Endodermal cell (in vitro differentiated cells): ENCODE measurements at regions not wholly inside any gene's neighbourhood (a gene's known extent, or its start where the extent isn't known, plus 50 kb on each side); places are given as distances from the start of the nearest gene placed in this dataset.
"Not testable (repeated sequence)": the region's sequence is repeated elsewhere in the genome, so short reads cannot be mapped to it uniquely, and the experiment has no call there.

Experiments used
- DNase-seq: peaks from one replicate; pipeline ENCODE4 v3.0.0-alpha.2; 2017
- H3K27ac ChIP-seq: 2 replicates; pipeline ENCODE4 v1.5.1; 2013; ENCODE audit warnings: mild to moderate bottlenecking, low read depth, low read length, moderate library complexity
- H3K27me3 ChIP-seq: 2 replicates; pipeline ENCODE4 v1.6.1; 2013; ENCODE audit warnings: mild to moderate bottlenecking, low read length, moderate library complexity; ENCODE audit not compliant: insufficient read depth, control insufficient read depth, poor library complexity, severe bottlenecking
- H3K36me3 ChIP-seq: 2 replicates; pipeline ENCODE4 v1.7.0; 2013; ENCODE audit warnings: mild to moderate bottlenecking, low read length, moderate library complexity; ENCODE audit not compliant: control insufficient read depth, insufficient read depth
- H3K4me1 ChIP-seq: one replicate; pipeline ENCODE4 v1.7.0; 2013; ENCODE audit warnings: low read length; ENCODE audit not compliant: control insufficient read depth, insufficient read depth
- H3K4me3 ChIP-seq: 2 replicates; pipeline ENCODE4 v1.5.1; 2013; ENCODE audit warnings: mild to moderate bottlenecking, low read length, moderate library complexity
- H3K9ac ChIP-seq: 2 replicates; pipeline ENCODE4 v1.6.1; 2013; ENCODE audit warnings: mild to moderate bottlenecking, low read length, moderate library complexity; ENCODE audit not compliant: poor library complexity, severe bottlenecking; ENCODE audit errors: extremely low read depth
- H3K9me3 ChIP-seq: 2 replicates; pipeline ENCODE4 v1.6.1; 2013; ENCODE audit warnings: mild to moderate bottlenecking, low read length, moderate library complexity; ENCODE audit not compliant: control insufficient read depth
- H3K27ac Mint-ChIP-seq: 2 replicates; pipeline ENCODE4 v1.8.0; 2020; ENCODE audit warnings: mixed read lengths
- H3K27me3 Mint-ChIP-seq: 2 replicates; pipeline ENCODE4 v1.8.0; 2021; ENCODE audit warnings: mild to moderate bottlenecking, mixed read lengths; ENCODE audit not compliant: insufficient read depth
- H3K36me3 Mint-ChIP-seq: 2 replicates; pipeline ENCODE4 v1.8.0; 2020; ENCODE audit warnings: low read depth, mixed read lengths
- H3K4me1 Mint-ChIP-seq: 2 replicates; pipeline ENCODE4 v1.8.0; 2020; ENCODE audit warnings: mixed read lengths
- H3K4me3 Mint-ChIP-seq: 2 replicates; pipeline ENCODE4 v1.8.0; 2020; ENCODE audit warnings: mild to moderate bottlenecking, moderate library complexity, mixed read lengths
- H3K9me3 Mint-ChIP-seq: 2 replicates; pipeline ENCODE4 v1.8.0; 2020; ENCODE audit warnings: mild to moderate bottlenecking, mixed read lengths
- WGBS, 2 experiments: methylation state at CpG; one replicate each; pipeline versions ENCODE4 v1.1.5 to v1.1.7; 2013; ENCODE audit warnings: missing lambda C conversion rate in 2 of 2, mixed read lengths in 1 of 2; ENCODE audit not compliant: insufficient coverage in 1 of 2, insufficient read length in 1 of 2; 5-methylcytosine and 5-hydroxymethylcytosine counted together
- TF ChIP-seq, protein P1 (sequence below): fragments of 200-600 bp; sonication (generic); conservative IDR thresholded peaks from 2 replicates; pipeline ENCODE4 v1.5.0; 2021; ENCODE audit warnings: antibody characterized with exemption, mild to moderate bottlenecking

DNA sequence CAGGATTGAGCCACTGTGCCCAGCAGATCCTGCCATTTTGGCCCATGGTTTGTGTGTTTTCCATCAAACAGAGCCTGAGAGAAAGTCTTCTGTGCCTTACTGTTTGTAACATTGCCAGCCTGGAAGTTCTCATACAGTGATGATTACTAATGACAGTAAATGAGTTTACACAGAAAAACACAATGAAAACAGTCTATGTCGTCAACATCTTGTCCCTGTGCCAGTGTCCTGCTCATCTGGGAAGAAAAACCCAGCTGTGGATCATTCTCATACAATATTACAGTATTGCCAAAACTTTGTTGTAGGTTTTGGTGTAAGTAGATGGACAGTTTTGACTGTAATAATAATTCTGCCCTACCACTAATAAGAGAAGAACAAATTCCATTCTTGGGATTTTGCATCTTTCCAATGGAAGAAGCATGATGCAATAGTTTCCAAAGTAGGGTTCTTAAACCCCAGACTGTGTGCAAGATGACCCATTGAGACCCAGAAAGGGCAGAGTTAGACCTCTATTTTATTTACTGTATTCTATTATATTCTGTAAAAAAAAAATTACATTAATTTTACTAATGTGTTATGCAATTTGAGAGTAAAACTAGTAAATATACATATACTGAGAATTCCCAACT, 135.0 kb upstream of the JARID2 start:
- H3K4me1 ChIP-seq: peaks cover 2% of the 10 kb centered on the region
- no peak overlapping the region for H3K27ac Mint-ChIP-seq
- H3K4me1 Mint-ChIP-seq: peaks cover 13% of the 10 kb centered on the region
- H3K9me3 Mint-ChIP-seq: no peaks in the 10 kb centered on the region
- peaks cover 2% of the 10 kb centered on the region for H3K27me3 Mint-ChIP-seq
- H3K4me3 Mint-ChIP-seq: no peak overlapping the region
- H3K27me3 ChIP-seq: no peaks in the 10 kb centered on the region
- no peaks in the 10 kb centered on the region for H3K9me3 ChIP-seq
- WGBS, 2 experiments: 80 to 90% methylated on average over 1 of the region's 1 CpG
- DNase-seq: no peak
- H3K36me3 ChIP-seq: no peaks in the 10 kb centered on the region
- TF ChIP-seq, protein P1, sequence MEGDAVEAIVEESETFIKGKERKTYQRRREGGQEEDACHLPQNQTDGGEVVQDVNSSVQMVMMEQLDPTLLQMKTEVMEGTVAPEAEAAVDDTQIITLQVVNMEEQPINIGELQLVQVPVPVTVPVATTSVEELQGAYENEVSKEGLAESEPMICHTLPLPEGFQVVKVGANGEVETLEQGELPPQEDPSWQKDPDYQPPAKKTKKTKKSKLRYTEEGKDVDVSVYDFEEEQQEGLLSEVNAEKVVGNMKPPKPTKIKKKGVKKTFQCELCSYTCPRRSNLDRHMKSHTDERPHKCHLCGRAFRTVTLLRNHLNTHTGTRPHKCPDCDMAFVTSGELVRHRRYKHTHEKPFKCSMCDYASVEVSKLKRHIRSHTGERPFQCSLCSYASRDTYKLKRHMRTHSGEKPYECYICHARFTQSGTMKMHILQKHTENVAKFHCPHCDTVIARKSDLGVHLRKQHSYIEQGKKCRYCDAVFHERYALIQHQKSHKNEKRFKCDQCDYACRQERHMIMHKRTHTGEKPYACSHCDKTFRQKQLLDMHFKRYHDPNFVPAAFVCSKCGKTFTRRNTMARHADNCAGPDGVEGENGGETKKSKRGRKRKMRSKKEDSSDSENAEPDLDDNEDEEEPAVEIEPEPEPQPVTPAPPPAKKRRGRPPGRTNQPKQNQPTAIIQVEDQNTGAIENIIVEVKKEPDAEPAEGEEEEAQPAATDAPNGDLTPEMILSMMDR: no peak
- no peak overlapping the region for H3K4me3 ChIP-seq
- no peak overlapping the region for H3K27ac ChIP-seq
- no peaks in the 10 kb centered on the region for H3K36me3 Mint-ChIP-seq
- no peak overlapping the region for H3K9ac ChIP-seq

DNA sequence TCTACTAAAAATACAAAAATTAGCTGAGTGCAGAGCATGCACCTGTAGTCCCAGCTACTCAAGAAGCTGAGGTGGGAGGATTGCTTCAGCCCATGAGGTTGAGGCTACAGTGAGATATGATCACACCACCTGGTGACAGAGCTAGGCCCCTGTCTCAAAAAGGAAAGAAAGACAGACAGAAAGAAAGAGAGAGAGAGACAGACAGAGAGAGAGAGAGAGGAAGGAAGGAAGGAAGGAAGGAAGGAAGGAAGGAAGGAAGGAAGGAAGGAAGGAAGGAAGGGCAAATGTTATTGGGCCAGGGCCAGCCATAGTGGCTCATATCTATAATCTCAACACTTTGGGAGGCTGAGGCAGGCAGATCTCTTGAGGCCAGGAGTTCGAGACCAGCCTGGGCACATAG, 134.3 kb upstream of the JARID2 start:
- H3K4me3 ChIP-seq, H3K27ac ChIP-seq, H3K27me3 ChIP-seq, H3K27me3 Mint-ChIP-seq, H3K27ac Mint-ChIP-seq, H3K9ac ChIP-seq, H3K9me3 Mint-ChIP-seq, DNase-seq, H3K4me3 Mint-ChIP-seq, H3K36me3 Mint-ChIP-seq, H3K4me1 ChIP-seq, H3K36me3 ChIP-seq, H3K9me3 ChIP-seq: not testable (repeated sequence)
- peaks cover 13% of the 10 kb centered on the region for H3K4me1 Mint-ChIP-seq
- WGBS, 2 experiments: 89% methylated on average over 1 of the region's 1 CpG; no CpG with 5 or more reads in 1 of the 2 experiments

DNA sequence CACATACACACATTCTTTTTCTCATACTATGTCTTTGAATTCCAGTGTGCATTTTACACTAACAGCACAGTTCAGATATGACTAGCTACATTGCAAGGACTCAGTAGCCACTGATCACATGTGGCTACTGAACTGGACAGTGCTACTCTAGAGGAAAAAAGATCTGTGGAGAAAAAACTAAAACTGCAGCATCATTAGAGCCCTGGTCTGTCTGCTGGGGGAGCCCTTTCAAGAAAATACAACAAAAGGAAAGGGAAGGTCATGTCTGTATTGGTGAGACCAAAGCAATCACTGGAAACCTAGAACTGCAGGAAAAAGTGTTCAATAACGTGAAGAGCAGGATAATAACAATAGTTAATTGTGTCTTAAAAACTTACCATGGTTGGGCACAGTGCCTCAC, 132.3 kb upstream of the JARID2 start:
- TF ChIP-seq, protein P1: peak; percentile 26
- Mint-ChIP-seq H3K4me1 (peaks cover 8% of the 10 kb centered on the region), H3K36me3 (no peaks in the 10 kb centered on the region), H3K27me3 (no peaks in the 10 kb centered on the region), H3K9me3 (no peaks in the 10 kb centered on the region), H3K4me3 (no peak overlapping the region), H3K27ac (no peak overlapping the region)
- no peak for DNase-seq
- H3K9ac ChIP-seq: no peak overlapping the region
- no peaks in the 10 kb centered on the region for H3K4me1 ChIP-seq
- H3K36me3 ChIP-seq: no peaks in the 10 kb centered on the region
- 85 to 100% methylated on average over 1 of the region's 1 CpG for WGBS, 2 experiments
- H3K4me3 ChIP-seq: no peak overlapping the region
- H3K27me3 ChIP-seq: no peaks in the 10 kb centered on the region
- no peaks in the 10 kb centered on the region for H3K9me3 ChIP-seq
- H3K27ac ChIP-seq: no peak overlapping the region

DNA sequence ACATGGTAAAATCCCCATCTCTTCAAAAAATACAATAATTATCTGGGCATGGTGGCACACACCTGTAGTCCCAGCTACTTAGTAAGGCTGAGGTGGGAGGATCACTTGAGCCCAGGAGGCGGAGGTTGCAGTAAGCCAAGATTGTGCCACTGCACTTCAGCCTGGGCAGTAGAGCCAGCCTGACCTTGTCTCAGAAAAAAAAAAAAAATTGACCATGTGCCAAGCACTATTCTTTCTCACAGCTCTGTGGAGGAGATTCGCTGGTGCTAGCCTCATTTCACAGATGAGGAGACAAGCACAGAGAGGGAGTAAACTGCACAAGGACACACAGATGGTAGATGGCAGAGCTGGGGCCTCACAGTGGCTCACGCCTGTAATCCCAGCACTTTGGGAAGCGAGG, 131.8 kb upstream of the JARID2 start:
- Histone ChIP-seq H3K4me1 (no peaks in the 10 kb centered on the region), H3K27me3 (no peaks in the 10 kb centered on the region), H3K36me3 (no peaks in the 10 kb centered on the region), H3K9me3 (no peaks in the 10 kb centered on the region), H3K27ac (no peak overlapping the region), H3K9ac (no peak overlapping the region), H3K4me3 (no peak overlapping the region)
- Mint-ChIP-seq H3K4me1 (peaks cover 4% of the 10 kb centered on the region), H3K36me3 (no peaks in the 10 kb centered on the region), H3K27ac (no peak overlapping the region), H3K4me3 (no peak overlapping the region), H3K27me3 (no peaks in the 10 kb centered on the region), H3K9me3 (no peaks in the 10 kb centered on the region)
- TF ChIP-seq, protein P1: no peak
- DNase-seq: no peak
- 91 to 100% methylated on average over 2 to 4 of the region's 4 CpGs for WGBS, 2 experiments
